HEK293T (cell line): ENCODE measurements at regions not wholly inside any gene's neighbourhood (a gene's known extent, or its start where the extent isn't known, plus 50 kb on each side); places are given as distances from the start of the nearest gene placed in this dataset.

Source experiments
- CTCF ChIA-PET: fragments of 350-600 bp; formaldehyde crosslinking; extraction: SDS; loops from one replicate; lab custom pipeline; 2021; ENCODE audit warnings: antibody characterized with exemption, inconsistent platforms; lab: Yijun Ruan, JAX
- POLR2A ChIA-PET: fragments of 350-600 bp; formaldehyde crosslinking; extraction: SDS; loops from one replicate; lab custom pipeline; 2020; ENCODE audit warnings: antibody characterized with exemption, inconsistent platforms; lab: Yijun Ruan, JAX
- DNase-seq: peaks from one replicate; pipeline ENCODE4 v3.0.0; 2012; ENCODE audit warnings: mixed read lengths; ENCODE audit errors: extremely low spot score
- ARNT ChIP-seq: fragments of 450-650 bp; IDR thresholded peaks from 2 replicates; pipeline ENCODE4 v1.6.1; 2017; ENCODE audit warnings: mild to moderate bottlenecking
- BHLHE40 ChIP-seq: fragments of 450-650 bp; IDR thresholded peaks from 2 replicates; pipeline ENCODE4 v1.6.1; 2016; ENCODE audit warnings: mild to moderate bottlenecking, moderate library complexity, borderline replicate concordance
- CTBP1 ChIP-seq: fragments of 450-650 bp; IDR thresholded peaks from 2 replicates; pipeline ENCODE4 v1.6.1; 2016; ENCODE audit warnings: borderline replicate concordance
- ELF4 ChIP-seq: fragments of 450-650 bp; IDR thresholded peaks from 2 replicates; pipeline ENCODE4 v1.6.1; 2017; ENCODE audit warnings: antibody characterized with exemption
- FOXA1 ChIP-seq: fragments of 450-650 bp; IDR thresholded peaks from 2 replicates; pipeline ENCODE4 v1.6.1; 2016; ENCODE audit warnings: mild to moderate bottlenecking
- FOXK2 ChIP-seq: fragments of 450-650 bp; IDR thresholded peaks from 2 replicates; pipeline ENCODE4 v1.6.1; 2016; ENCODE audit warnings: mild to moderate bottlenecking
- FOXM1 ChIP-seq: fragments of 450-650 bp; IDR thresholded peaks from 2 replicates; pipeline ENCODE4 v1.6.1; 2017; ENCODE audit warnings: mild to moderate bottlenecking, borderline replicate concordance
- HDGF ChIP-seq: fragments of 450-650 bp; IDR thresholded peaks from 2 replicates; pipeline ENCODE4 v1.6.1; 2017; ENCODE audit warnings: antibody characterized with exemption, borderline replicate concordance
- L3MBTL2 ChIP-seq: fragments of 450-650 bp; conservative IDR thresholded peaks from 2 replicates; pipeline ENCODE4 v1.6.1; 2016; ENCODE audit warnings: mild to moderate bottlenecking
- LEF1 ChIP-seq: fragments of 450-650 bp; IDR thresholded peaks from 2 replicates; pipeline ENCODE4 v1.6.1; 2017; ENCODE audit warnings: mild to moderate bottlenecking, borderline replicate concordance
- NFRKB ChIP-seq: fragments of 450-650 bp; IDR thresholded peaks from 2 replicates; pipeline ENCODE4 v1.6.1; 2016; ENCODE audit warnings: mild to moderate bottlenecking, moderate library complexity
- PKNOX1 ChIP-seq: fragments of 450-650 bp; IDR thresholded peaks from 2 replicates; pipeline ENCODE4 v1.6.1; 2016
- SP1 ChIP-seq: fragments of 450-650 bp; IDR thresholded peaks from 2 replicates; pipeline ENCODE4 v1.6.1; 2017
- SUZ12 ChIP-seq: fragments of 450-650 bp; IDR thresholded peaks from 2 replicates; pipeline ENCODE4 v1.6.1; 2016; ENCODE audit warnings: mild to moderate bottlenecking
- TARDBP ChIP-seq: fragments of 450-650 bp; IDR thresholded peaks from 2 replicates; pipeline ENCODE4 v1.6.1; 2016
- ZNF384 ChIP-seq: fragments of 450-650 bp; IDR thresholded peaks from 2 replicates; pipeline ENCODE4 v1.6.1; 2016

DNA sequence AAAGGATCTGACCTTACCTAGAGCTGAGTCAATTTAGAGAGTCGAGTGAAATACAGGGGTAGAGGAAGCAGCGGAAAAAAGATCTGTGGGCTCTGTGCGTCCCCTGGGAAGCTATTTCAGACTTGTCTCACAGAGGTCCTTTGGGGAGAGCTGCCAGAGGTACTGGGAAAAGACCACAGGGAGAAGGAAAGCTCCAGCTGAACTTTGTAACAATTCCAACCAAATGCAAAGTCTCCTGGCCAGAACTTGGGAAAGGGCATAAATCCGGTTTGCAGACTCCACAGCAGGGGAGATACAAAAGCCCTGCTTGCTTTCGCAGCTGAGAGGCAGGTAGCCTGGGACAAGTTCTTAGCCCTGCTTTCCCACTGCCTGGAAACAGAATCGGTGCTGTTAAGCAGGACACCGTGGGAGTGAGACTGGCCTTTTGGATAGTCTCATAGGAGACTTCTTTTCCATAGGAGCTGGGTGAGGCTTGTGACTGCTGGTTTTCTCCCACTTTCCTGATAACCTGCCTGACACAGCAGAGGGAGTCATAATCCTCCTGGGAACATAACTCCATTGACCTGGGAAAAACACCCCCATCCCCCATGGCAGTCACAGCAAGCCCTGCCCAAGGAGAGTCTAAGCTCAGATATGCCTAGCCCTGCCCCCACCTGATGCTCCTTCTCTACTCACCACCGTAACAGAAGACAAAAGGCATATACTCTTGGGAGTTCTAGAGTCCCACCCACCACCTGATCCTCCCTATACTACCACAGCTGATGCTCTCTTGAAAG is 926.2 kb downstream of the KCNMA1 start:
- no peak for DNase-seq
- TF ChIP-seq FOXA1 (no peak), BHLHE40 (no peak), PKNOX1 (no peak), ARNT (no peak), SP1 (no peak), CTBP1 (no peak), ZNF384 (no peak), L3MBTL2 (no peak), ELF4 (no peak)
- POLR2A ChIA-PET = no interaction called here
- CTCF ChIA-PET = no interaction called here

GRCh38 chr10:76700241-76700640 is 937.4 kb downstream of the KCNMA1 start:
- POLR2A ChIA-PET = no interaction called here
- CTCF ChIA-PET = no interaction called here
- TF ChIP-seq FOXM1 (no peak), HDGF (no peak), L3MBTL2 (no peak)
- no peak for DNase-seq

GRCh38 chr10:76697923-76698322 is 939.7 kb downstream of the KCNMA1 start:
- peak; percentile 13 for DNase-seq
- TF ChIP-seq ARNT (no peak), SP1 (no peak), L3MBTL2 (no peak), FOXK2 (no peak), TARDBP (no peak), SUZ12 (no peak), BHLHE40 (no peak), NFRKB (no peak), ELF4 (no peak), ZNF384 (no peak), PKNOX1 (no peak), FOXM1 (no peak), CTBP1 (no peak), FOXA1 (no peak), HDGF (no peak), LEF1 (no peak)
- ChIA-PET POLR2A (no interaction called here), CTCF (no interaction called here)

DNA sequence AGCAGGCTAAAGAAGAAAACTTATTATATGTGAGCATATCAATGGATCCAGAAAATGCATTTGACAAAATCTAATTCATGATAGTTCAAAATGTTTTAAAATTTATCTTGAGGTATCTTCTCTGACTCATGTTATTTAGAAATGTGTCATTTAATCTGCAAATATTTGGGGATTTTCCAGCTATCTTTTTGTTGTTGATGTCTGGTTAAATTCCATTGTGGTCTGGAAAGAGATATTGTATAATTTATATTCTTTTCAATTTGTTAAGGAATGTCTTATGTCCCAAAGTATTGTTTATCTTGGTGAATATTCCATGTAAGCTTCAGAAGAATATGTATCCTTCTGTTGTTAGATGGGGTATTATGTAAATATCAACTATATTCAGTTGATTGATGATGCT is 942.5 kb downstream of the KCNMA1 start:
- no peak for DNase-seq
- no peak for TF ChIP-seq HDGF
- TF ChIP-seq ZNF384 = no peak
- TF ChIP-seq BHLHE40 = no peak
- no peak for TF ChIP-seq NFRKB
- no peak for TF ChIP-seq SP1
- no peak for TF ChIP-seq CTBP1
- TF ChIP-seq FOXM1 = no peak
- ChIA-PET CTCF (no interaction called here), POLR2A (no interaction called here)

GRCh38 chr10:76686201-76686600 is 951.4 kb downstream of the KCNMA1 start:
- no peak for TF ChIP-seq FOXK2
- no peak for TF ChIP-seq ZNF384
- ChIA-PET POLR2A (no interaction called here), CTCF (no interaction called here)
- DNase-seq = no peak

- POLR2A ChIA-PET = no interaction called here
- CTCF ChIA-PET = no interaction called here
- TF ChIP-seq TARDBP = no peak
- TF ChIP-seq ELF4 = no peak
- TF ChIP-seq NFRKB = no peak
- no peak for TF ChIP-seq FOXM1
- TF ChIP-seq SP1 = no peak
- no peak for TF ChIP-seq ARNT
- no peak for TF ChIP-seq FOXA1
- no peak for TF ChIP-seq ZNF384
- TF ChIP-seq PKNOX1 = no peak
- no peak for TF ChIP-seq LEF1
- TF ChIP-seq HDGF = no peak
- TF ChIP-seq CTBP1 = no peak
- TF ChIP-seq L3MBTL2 = no peak
- TF ChIP-seq FOXK2 = no peak
- no peak for TF ChIP-seq BHLHE40
- TF ChIP-seq SUZ12 = no peak
- DNase-seq = no peak
Observed at GRCh38 chr10:76684968-76685367, 952.6 kb downstream of the KCNMA1 start.

DNA sequence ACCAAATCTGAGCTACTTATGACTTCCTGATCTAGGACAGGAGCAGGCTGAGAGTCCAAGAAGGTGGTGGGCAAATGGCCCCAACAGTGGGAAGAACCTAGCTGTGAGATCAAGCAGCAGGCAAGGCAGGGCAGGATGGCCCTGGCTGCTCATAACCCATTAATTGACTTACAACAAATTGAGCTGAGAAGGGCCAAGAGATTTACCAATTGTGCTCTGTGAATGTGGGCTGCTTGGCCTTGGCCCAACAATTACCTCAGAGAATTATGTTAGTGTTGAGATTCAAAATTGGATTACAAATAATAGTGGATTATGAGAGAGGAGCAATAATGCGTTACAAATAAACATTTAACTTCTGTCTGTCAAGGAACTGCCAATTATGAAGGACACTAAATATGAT is 956.5 kb downstream of the KCNMA1 start:
- ChIA-PET POLR2A (no interaction called here), CTCF (interaction anchor here (0.6 kb wide), 1 partner anchor 9 kb away, joined by 4 read pairs; no protein-coding TSS in a partner anchor)
- no peak for DNase-seq
- no peak for TF ChIP-seq FOXK2
- TF ChIP-seq TARDBP = no peak
- TF ChIP-seq SP1 = no peak
- no peak for TF ChIP-seq CTBP1
- no peak for TF ChIP-seq ZNF384
- TF ChIP-seq L3MBTL2 = no peak
- TF ChIP-seq NFRKB = no peak
- no peak for TF ChIP-seq HDGF
- no peak for TF ChIP-seq SUZ12
- no peak for TF ChIP-seq BHLHE40
- TF ChIP-seq FOXA1 = no peak
- no peak for TF ChIP-seq PKNOX1
- TF ChIP-seq LEF1 = no peak
- no peak for TF ChIP-seq FOXM1
- TF ChIP-seq ARNT = no peak
- TF ChIP-seq ELF4 = no peak
